Neural progenitor cell (in vitro differentiated cells): ENCODE measurements at regions not wholly inside any gene's neighbourhood (a gene's known extent, or its start where the extent isn't known, plus 50 kb on each side); places are given as distances from the start of the nearest gene placed in this dataset.

Experiments
- DNase-seq: peaks from one replicate; pipeline ENCODE4 v3.0.0-alpha.2; 2016; ENCODE audit warnings: low spot score
- H2AFZ ChIP-seq: fragments of 200-600 bp; sonication (generic); replicated peaks from 2 replicates; pipeline ENCODE4 v1.6.1; 2016; ENCODE audit warnings: antibody characterized with exemption
- H3F3A ChIP-seq: fragments of 200-600 bp; sonication (generic); 2 replicates; pipeline ENCODE4 v1.6.1; 2016; ENCODE audit warnings: antibody characterized with exemption, low read depth
- H3K27ac ChIP-seq: fragments of 200-600 bp; sonication (generic); 2 replicates; pipeline ENCODE4 v1.5.1; 2016; ENCODE audit warnings: mild to moderate bottlenecking
- H3K27me3 ChIP-seq: fragments of 200-600 bp; sonication (generic); 2 replicates; pipeline ENCODE4 v1.6.1; 2016; ENCODE audit warnings: mild to moderate bottlenecking, moderate library complexity
- H3K36me3 ChIP-seq: fragments of 200-600 bp; sonication (generic); 2 replicates; pipeline ENCODE4 v1.5.1; 2016
- H3K4me1 ChIP-seq: fragments of 200-600 bp; sonication (generic); 2 replicates; pipeline ENCODE4 v1.6.1; 2016; ENCODE audit warnings: mixed run types
- H3K4me2 ChIP-seq: fragments of 200-600 bp; sonication (generic); 2 replicates; pipeline ENCODE4 v1.6.1; 2016
- H3K4me3 ChIP-seq: fragments of 200-600 bp; sonication (generic); 2 replicates; pipeline ENCODE4 v1.5.1; 2016
- H3K79me2 ChIP-seq: fragments of 200-600 bp; sonication (generic); 2 replicates; pipeline ENCODE4 v1.6.1; 2016; ENCODE audit warnings: low read depth
- H3K9ac ChIP-seq: fragments of 200-600 bp; sonication (generic); 2 replicates; pipeline ENCODE4 v1.6.1; 2016
- H3K9me3 ChIP-seq: fragments of 200-600 bp; sonication (generic); 2 replicates; pipeline ENCODE4 v1.5.1; 2016; ENCODE audit warnings: low read depth
- H4K20me1 ChIP-seq: fragments of 200-600 bp; sonication (generic); 2 replicates; pipeline ENCODE4 v1.6.1; 2016; ENCODE audit warnings: low read depth
- H3K27ac Mint-ChIP-seq: 3 replicates; pipeline ENCODE4 v1.8.0; 2021; ENCODE audit warnings: mixed read lengths
- H3K27me3 Mint-ChIP-seq: 2 replicates; pipeline ENCODE4 v1.8.0; 2022; ENCODE audit warnings: low read depth, mild to moderate bottlenecking, inconsistent platforms, moderate library complexity, mixed read lengths; ENCODE audit not compliant: insufficient read depth
- H3K36me3 Mint-ChIP-seq: 3 replicates; pipeline ENCODE4 v1.8.0; 2021; ENCODE audit warnings: mixed read lengths
- H3K4me1 Mint-ChIP-seq: 3 replicates; pipeline ENCODE4 v1.8.0; 2021; ENCODE audit warnings: mixed read lengths
- H3K4me3 Mint-ChIP-seq: 3 replicates; pipeline ENCODE4 v1.8.0; 2021; ENCODE audit warnings: mild to moderate bottlenecking, moderate library complexity, mixed read lengths
- H3K9me3 Mint-ChIP-seq: 3 replicates; pipeline ENCODE4 v1.8.0; 2020; ENCODE audit warnings: mixed read lengths
- EZH2 ChIP-seq: fragments of 200-600 bp; sonication (generic); IDR thresholded peaks from 2 replicates; pipeline ENCODE4 v1.6.1; 2017; ENCODE audit warnings: antibody characterized with exemption, mild to moderate bottlenecking, moderate library complexity
- EZH2phosphoT487 ChIP-seq: fragments of 200-600 bp; sonication (generic); IDR thresholded peaks from 2 replicates; pipeline ENCODE4 v1.6.1; 2017; ENCODE audit warnings: antibody characterized with exemption
- TF ChIP-seq, protein P1 (sequence below): fragments of 200-600 bp; sonication (generic); IDR thresholded peaks from 2 replicates; pipeline ENCODE4 v1.5.1; 2017; ENCODE audit warnings: antibody characterized with exemption, mild to moderate bottlenecking

DNA sequence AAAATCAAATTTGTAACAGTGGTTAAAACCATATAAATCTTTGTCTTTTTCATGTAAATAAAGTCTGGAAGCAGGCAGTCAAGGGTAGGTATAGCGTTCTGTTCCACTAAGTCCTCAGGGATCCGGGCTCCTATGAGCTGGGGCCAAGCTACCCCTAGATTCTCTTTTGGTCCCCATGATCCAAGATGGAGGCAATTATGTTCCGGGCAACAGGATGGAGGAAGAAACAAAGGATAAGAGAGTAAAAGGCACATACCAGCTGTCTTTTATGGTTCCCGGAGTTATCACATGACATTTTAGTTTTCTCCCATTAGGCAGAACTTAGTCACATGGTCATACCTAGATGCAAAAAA, 224.4 kb upstream of the NFE2L3 start:
- TF ChIP-seq EZH2, result no peak
- H3K27ac ChIP-seq, result no peak overlapping the region
- no peaks in the 10 kb centered on the region for H3K79me2 ChIP-seq
- no peaks in the 10 kb centered on the region for H3K36me3 ChIP-seq
- H2AFZ ChIP-seq, result no peak overlapping the region
- Mint-ChIP-seq H3K27ac (no peak overlapping the region), H3K27me3 (peaks cover 2% of the 10 kb centered on the region), H3K4me1 (peaks cover 9% of the 10 kb centered on the region), H3K4me3 (no peak overlapping the region), H3K9me3 (peaks cover 5% of the 10 kb centered on the region), H3K36me3 (no peaks in the 10 kb centered on the region)
- H3F3A ChIP-seq, result no peaks in the 10 kb centered on the region
- H3K4me2 ChIP-seq, result no peak overlapping the region
- no peaks in the 10 kb centered on the region for H4K20me1 ChIP-seq
- no peak overlapping the region for H3K4me3 ChIP-seq
- no peaks in the 10 kb centered on the region for H3K4me1 ChIP-seq
- no peak for DNase-seq
- no peak overlapping the region for H3K9ac ChIP-seq
- no peaks in the 10 kb centered on the region for H3K9me3 ChIP-seq
- H3K27me3 ChIP-seq, result no peaks in the 10 kb centered on the region

DNA sequence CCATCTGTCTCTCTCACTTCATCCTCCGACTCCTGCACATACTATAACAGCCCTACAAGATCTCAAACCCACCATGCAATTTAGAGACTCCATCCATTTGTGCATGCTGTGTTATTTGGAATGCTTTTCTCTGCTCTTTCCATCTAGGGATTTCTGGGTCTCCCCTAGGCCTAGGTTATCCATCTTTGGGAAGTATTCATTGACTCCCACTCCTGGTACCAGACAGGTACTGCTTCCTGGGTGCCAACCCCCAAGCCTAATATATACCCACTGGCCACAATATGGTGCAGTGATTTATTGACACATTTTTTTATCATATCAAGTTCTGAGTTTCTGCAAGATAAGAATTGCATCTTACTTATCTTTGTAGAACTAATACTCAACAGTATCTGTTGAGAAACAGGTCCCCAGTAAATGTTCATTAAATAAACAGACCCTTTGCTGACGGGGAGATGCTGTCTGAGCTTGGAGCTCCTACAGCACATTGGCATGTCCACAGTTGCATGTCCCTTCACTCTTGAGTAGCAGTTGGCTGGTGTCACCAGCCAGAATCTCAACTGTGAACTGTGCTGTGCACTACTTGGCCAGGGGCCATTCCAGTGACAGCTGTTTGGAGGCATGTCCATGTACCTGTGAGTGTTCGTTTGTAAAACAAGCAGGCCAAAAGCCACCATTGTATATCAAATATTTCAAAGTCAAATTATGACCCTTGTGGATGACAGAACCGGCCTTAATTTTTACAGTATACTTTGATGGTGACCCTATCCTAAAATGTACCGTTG, 223.3 kb upstream of the NFE2L3 start:
- no peaks in the 10 kb centered on the region for H3K36me3 Mint-ChIP-seq

DNA sequence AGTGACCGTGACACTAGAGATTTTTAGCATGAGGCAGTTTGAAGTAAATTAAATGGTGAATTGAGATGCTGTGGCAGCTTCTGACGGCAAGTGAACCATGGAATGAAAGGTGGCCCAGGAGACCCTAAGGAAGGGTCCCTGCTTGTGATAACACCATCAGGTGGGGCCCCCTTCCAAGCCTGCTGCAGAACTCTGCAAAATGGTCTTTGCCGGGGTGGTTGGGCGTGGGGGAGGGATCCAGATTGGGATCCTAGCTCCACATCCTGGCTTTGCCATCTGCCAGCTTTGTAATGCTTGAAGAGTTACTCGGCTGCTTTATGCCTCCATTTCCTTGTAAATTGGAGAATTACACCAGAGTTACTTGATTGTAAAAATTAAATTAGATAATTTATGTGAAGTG, 222.6 kb upstream of the NFE2L3 start:
- H3K27me3 Mint-ChIP-seq, result peaks cover 2% of the 10 kb centered on the region
- Histone ChIP-seq H3K36me3 (no peaks in the 10 kb centered on the region), H3K27ac (no peak overlapping the region), H3K9ac (no peak overlapping the region), H3K4me1 (no peaks in the 10 kb centered on the region), H2AFZ (no peak overlapping the region), H3K4me3 (no peak overlapping the region), H3K27me3 (no peaks in the 10 kb centered on the region), H3K4me2 (no peak overlapping the region), H3K9me3 (no peaks in the 10 kb centered on the region), H3K79me2 (no peaks in the 10 kb centered on the region), H4K20me1 (no peaks in the 10 kb centered on the region), H3F3A (no peaks in the 10 kb centered on the region)
- peaks cover 9% of the 10 kb centered on the region for H3K4me1 Mint-ChIP-seq
- TF ChIP-seq EZH2 (no peak), EZH2phosphoT487 (no peak)
- H3K4me3 Mint-ChIP-seq, result no peak overlapping the region
- peaks cover 18% of the 10 kb centered on the region for H3K9me3 Mint-ChIP-seq
- no peak overlapping the region for H3K27ac Mint-ChIP-seq
- H3K36me3 Mint-ChIP-seq, result no peaks in the 10 kb centered on the region
- no peak for DNase-seq

More for the DNA sequence above, 223.3 kb upstream of the NFE2L3 start:
- Histone ChIP-seq H4K20me1 (no peaks in the 10 kb centered on the region), H3K4me2 (no peak overlapping the region), H3K4me3 (no peak overlapping the region), H3K9ac (no peak overlapping the region), H3K79me2 (no peaks in the 10 kb centered on the region), H2AFZ (no peak overlapping the region), H3K36me3 (no peaks in the 10 kb centered on the region), H3F3A (no peaks in the 10 kb centered on the region), H3K9me3 (no peaks in the 10 kb centered on the region), H3K27ac (no peak overlapping the region), H3K4me1 (no peaks in the 10 kb centered on the region), H3K27me3 (no peaks in the 10 kb centered on the region)
- Mint-ChIP-seq H3K27ac (no peak overlapping the region), H3K4me1 (peaks cover 9% of the 10 kb centered on the region), H3K9me3 (peaks cover 12% of the 10 kb centered on the region), H3K27me3 (peaks cover 2% of the 10 kb centered on the region), H3K4me3 (no peak overlapping the region)
- no peak for DNase-seq
- TF ChIP-seq, protein P1, sequence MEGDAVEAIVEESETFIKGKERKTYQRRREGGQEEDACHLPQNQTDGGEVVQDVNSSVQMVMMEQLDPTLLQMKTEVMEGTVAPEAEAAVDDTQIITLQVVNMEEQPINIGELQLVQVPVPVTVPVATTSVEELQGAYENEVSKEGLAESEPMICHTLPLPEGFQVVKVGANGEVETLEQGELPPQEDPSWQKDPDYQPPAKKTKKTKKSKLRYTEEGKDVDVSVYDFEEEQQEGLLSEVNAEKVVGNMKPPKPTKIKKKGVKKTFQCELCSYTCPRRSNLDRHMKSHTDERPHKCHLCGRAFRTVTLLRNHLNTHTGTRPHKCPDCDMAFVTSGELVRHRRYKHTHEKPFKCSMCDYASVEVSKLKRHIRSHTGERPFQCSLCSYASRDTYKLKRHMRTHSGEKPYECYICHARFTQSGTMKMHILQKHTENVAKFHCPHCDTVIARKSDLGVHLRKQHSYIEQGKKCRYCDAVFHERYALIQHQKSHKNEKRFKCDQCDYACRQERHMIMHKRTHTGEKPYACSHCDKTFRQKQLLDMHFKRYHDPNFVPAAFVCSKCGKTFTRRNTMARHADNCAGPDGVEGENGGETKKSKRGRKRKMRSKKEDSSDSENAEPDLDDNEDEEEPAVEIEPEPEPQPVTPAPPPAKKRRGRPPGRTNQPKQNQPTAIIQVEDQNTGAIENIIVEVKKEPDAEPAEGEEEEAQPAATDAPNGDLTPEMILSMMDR, result no peak
- TF ChIP-seq EZH2phosphoT487, result no peak
- TF ChIP-seq EZH2, result no peak

DNA sequence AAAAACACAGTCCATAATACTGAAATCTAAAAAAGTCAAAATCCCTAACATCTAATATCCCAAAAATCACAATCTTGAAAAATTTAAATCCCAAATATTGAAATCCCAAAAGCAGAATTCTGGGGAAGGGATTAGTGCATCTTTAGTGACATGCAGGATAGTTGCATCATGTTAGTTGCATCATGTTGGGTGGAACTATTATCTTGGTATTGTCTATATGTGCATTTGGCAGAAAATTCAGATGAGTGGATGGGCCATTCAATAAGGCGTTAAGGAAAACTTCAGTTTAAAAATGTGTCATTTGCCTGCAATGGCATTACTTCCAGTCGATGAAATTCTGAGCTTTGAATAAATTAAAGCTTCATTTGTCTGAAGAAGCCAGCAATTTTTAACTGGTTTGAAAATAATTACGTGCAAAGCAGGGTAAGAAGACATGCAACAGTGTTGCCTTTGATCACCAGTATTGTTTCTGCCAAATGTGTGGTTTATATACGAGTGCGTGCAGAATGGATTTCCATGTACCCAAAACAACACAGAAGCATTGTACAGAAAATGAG, 221.4 kb upstream of the NFE2L3 start:
- H3F3A ChIP-seq, result no peaks in the 10 kb centered on the region
- H3K4me2 ChIP-seq, result no peak overlapping the region
- no peak overlapping the region for H2AFZ ChIP-seq
- H3K36me3 ChIP-seq, result no peaks in the 10 kb centered on the region
- peaks cover 9% of the 10 kb centered on the region for H3K4me1 Mint-ChIP-seq
- TF ChIP-seq, protein P1, result no peak
- TF ChIP-seq EZH2phosphoT487, result no peak
- no peak for TF ChIP-seq EZH2
- H3K36me3 Mint-ChIP-seq, result no peaks in the 10 kb centered on the region
- no peaks in the 10 kb centered on the region for H3K27me3 ChIP-seq
- H3K27ac ChIP-seq, result no peak overlapping the region
- no peak overlapping the region for H3K4me3 ChIP-seq
- no peak overlapping the region for H3K27ac Mint-ChIP-seq
- peaks cover 25% of the 10 kb centered on the region for H3K9me3 Mint-ChIP-seq
- no peaks in the 10 kb centered on the region for H3K9me3 ChIP-seq
- peaks cover 4% of the 10 kb centered on the region for H3K27me3 Mint-ChIP-seq
- no peak overlapping the region for H3K4me3 Mint-ChIP-seq
- DNase-seq, result no peak
- H4K20me1 ChIP-seq, result no peaks in the 10 kb centered on the region
- H3K4me1 ChIP-seq, result no peaks in the 10 kb centered on the region
- H3K9ac ChIP-seq, result no peak overlapping the region
- H3K79me2 ChIP-seq, result no peaks in the 10 kb centered on the region
